ENCODE measurements at regions not wholly inside any gene's neighbourhood (a gene's known extent, or its start where the extent isn't known, plus 50 kb on each side); places are given as distances from the start of the nearest gene placed in this dataset.

- TF ChIP-seq CTCF (tag by site-specific recombination; IDR thresholded peaks at IDR 0.05): no peak
- no peak for TF ChIP-seq ZNF707 (tag by site-specific recombination; IDR thresholded peaks at IDR 0.05)
- TF ChIP-seq ZFP69B (tag by site-specific recombination; IDR thresholded peaks at IDR 0.05): no peak
- no peak for TF ChIP-seq ZNF664 (tag by site-specific recombination; IDR thresholded peaks at IDR 0.05)
- TF ChIP-seq ZNF133 (tag by site-specific recombination; IDR thresholded peaks at IDR 0.05): no peak
Observed at GRCh38 chr2:18074476-18074875, 196.0 kb downstream of the KCNS3 start.

Measured in HEK293 (cell line).